ENCODE measurements at regions not wholly inside any gene's neighbourhood (a gene's known extent, or its start where the extent isn't known, plus 50 kb on each side); places are given as distances from the start of the nearest gene placed in this dataset.
"Not testable (repeated sequence)": the region's sequence is repeated elsewhere in the genome, so short reads cannot be mapped to it uniquely, and the experiment has no call there.

DNA sequence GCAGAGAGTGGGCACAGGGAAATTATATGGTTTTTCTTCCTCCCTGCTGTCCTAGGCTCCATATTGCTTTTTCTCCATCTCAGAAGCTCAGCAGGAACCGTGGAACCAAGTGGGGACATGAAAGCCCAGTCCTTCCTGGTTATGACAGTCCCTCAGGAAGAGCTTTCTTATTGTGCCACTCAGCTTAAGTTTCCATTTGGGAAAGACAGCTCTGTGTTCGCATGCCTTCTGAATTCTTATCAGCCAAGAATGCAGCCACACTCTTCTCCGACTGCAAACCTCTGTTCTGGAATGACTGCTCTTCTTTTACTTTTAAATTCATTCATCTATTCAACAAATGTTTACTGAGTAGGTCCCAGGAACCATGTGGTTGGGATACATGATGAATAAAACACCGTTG lies 58.0 kb upstream of the PPARGC1A start:
- TF ChIP-seq, protein P1, sequence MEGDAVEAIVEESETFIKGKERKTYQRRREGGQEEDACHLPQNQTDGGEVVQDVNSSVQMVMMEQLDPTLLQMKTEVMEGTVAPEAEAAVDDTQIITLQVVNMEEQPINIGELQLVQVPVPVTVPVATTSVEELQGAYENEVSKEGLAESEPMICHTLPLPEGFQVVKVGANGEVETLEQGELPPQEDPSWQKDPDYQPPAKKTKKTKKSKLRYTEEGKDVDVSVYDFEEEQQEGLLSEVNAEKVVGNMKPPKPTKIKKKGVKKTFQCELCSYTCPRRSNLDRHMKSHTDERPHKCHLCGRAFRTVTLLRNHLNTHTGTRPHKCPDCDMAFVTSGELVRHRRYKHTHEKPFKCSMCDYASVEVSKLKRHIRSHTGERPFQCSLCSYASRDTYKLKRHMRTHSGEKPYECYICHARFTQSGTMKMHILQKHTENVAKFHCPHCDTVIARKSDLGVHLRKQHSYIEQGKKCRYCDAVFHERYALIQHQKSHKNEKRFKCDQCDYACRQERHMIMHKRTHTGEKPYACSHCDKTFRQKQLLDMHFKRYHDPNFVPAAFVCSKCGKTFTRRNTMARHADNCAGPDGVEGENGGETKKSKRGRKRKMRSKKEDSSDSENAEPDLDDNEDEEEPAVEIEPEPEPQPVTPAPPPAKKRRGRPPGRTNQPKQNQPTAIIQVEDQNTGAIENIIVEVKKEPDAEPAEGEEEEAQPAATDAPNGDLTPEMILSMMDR (IDR thresholded peaks at IDR 0.05) = no peak
- Mint-ChIP-seq H3K27me3 (ENCODE audit: unreplicated experiment) (no peaks in the 10 kb centered on the region), H3K27ac (ENCODE audit: unreplicated experiment) (no peak overlapping the region), H3K36me3 (ENCODE audit: unreplicated experiment) (no peaks in the 10 kb centered on the region), H3K4me3 (ENCODE audit: unreplicated experiment) (no peak overlapping the region), H3K9me3 (ENCODE audit: unreplicated experiment) (no peaks in the 10 kb centered on the region), H3K4me1 (ENCODE audit: unreplicated experiment) (peaks cover 17% of the 10 kb centered on the region)
- no peak for DNase-seq (ENCODE audit: extremely low spot score, unreplicated experiment)

DNA sequence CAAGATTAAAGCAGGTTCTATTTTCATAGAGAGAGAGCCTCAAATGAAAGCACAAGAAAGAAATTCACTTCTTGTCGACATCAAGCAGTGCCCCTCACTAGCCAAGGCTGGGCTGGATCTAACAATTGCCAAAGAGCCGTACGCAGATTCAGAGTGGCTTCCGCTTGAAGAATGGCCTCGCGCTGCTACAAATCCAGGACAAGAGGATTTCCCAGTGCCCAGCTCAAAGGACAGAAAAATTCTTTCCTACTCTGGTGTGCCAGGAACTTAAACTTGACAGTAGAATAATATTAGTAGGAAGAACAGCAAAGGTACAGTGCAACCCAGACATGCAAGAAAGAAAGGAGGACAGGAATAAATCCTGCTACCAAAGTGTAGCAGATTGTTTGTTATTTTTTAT lies 56.5 kb upstream of the PPARGC1A start:
- Mint-ChIP-seq H3K9me3 (ENCODE audit: unreplicated experiment) (no peaks in the 10 kb centered on the region), H3K4me1 (ENCODE audit: unreplicated experiment) (peaks cover 17% of the 10 kb centered on the region), H3K27ac (ENCODE audit: unreplicated experiment) (peak overlapping the region; percentile 33), H3K27me3 (ENCODE audit: unreplicated experiment) (no peaks in the 10 kb centered on the region), H3K36me3 (ENCODE audit: unreplicated experiment) (no peaks in the 10 kb centered on the region), H3K4me3 (ENCODE audit: unreplicated experiment) (no peak overlapping the region)
- TF ChIP-seq, protein P1 (IDR thresholded peaks at IDR 0.05) = no peak
- no peak for DNase-seq (ENCODE audit: extremely low spot score, unreplicated experiment)

DNA sequence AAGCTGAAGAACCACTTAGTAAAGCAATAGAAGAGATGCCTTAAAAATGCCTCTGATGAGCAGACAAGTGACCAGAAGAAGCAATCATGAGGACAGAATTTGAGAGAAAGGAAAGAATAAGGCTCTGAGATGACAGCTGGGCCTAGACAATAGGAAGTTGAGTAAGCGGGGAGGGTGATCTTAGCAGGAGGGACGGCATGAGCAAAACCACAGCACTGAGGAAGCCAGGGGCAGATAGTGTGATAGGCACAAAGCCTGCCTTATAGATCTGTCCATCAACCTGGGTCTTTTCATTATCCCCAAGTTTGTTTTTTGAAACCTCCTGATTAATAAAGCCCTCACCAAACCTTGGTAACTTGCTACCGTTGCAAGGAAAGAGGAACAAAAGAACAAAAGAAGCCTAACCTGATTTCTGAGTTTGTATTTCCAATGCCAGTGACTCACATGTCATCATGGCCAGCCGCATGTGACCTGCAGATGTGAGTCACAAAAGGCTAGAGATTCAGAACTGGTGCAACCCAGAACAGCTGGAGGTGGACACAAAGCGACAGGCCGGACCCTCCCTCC lies 55.7 kb upstream of the PPARGC1A start:
- no peaks in the 10 kb centered on the region for H3K9me3 Mint-ChIP-seq (ENCODE audit: unreplicated experiment)
- no peak overlapping the region for H3K4me3 Mint-ChIP-seq (ENCODE audit: unreplicated experiment)
- no peaks in the 10 kb centered on the region for H3K27me3 Mint-ChIP-seq (ENCODE audit: unreplicated experiment)
- DNase-seq (ENCODE audit: extremely low spot score, unreplicated experiment) = no peak
- TF ChIP-seq, protein P1 (IDR thresholded peaks at IDR 0.05) = no peak
- no peaks in the 10 kb centered on the region for H3K36me3 Mint-ChIP-seq (ENCODE audit: unreplicated experiment)
- H3K27ac Mint-ChIP-seq (ENCODE audit: unreplicated experiment) = peak overlapping the region; percentile 33
- H3K4me1 Mint-ChIP-seq (ENCODE audit: unreplicated experiment) = peaks cover 17% of the 10 kb centered on the region

DNA sequence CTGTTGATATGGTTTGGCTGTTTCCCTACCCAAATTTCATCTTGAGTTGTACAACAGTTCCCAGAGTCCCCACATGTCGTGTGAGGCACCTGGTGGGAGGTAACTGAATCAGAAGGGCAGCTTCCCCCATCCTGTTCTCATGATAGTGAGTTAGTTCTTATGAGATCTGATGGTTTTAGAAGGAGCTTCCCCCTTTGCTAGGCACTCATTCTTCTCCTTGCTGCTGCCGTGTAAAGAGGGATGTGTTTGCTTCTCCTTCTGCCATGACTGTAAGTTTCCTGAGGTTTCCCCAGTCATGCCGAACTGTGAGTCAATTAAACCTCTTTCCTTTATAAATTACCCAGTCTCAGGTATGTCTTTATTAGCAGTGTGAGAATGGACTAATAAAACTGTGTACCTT lies 54.7 kb upstream of the PPARGC1A start:
- not testable (repeated sequence) for DNase-seq (ENCODE audit: extremely low spot score, unreplicated experiment); H3K9me3 Mint-ChIP-seq (ENCODE audit: unreplicated experiment); H3K27ac Mint-ChIP-seq (ENCODE audit: unreplicated experiment); H3K36me3 Mint-ChIP-seq (ENCODE audit: unreplicated experiment); H3K4me3 Mint-ChIP-seq (ENCODE audit: unreplicated experiment); H3K27me3 Mint-ChIP-seq (ENCODE audit: unreplicated experiment)
- H3K4me1 Mint-ChIP-seq (ENCODE audit: unreplicated experiment) = peaks cover 17% of the 10 kb centered on the region

DNA sequence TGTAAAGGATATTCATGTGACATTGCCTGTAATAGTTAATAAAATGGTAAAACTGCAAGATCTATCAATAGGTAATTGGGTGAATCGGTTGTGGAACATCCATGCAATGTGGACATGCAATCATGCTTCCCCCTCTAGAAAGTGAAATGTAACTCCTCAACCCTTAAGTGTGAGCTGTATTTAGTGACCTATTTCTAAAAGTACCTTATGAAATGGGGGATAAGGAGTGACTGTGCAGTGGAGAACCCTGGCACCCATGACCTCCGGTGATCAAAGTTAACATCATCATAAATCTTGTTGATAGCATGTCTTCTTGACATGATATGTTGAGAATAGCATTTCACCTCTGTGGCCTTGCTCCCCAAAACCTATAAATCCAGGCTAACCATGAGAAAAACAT lies 53.6 kb upstream of the PPARGC1A start:
- no peak for DNase-seq (ENCODE audit: extremely low spot score, unreplicated experiment)
- H3K4me3 Mint-ChIP-seq (ENCODE audit: unreplicated experiment) = no peak overlapping the region
- H3K27me3 Mint-ChIP-seq (ENCODE audit: unreplicated experiment) = no peaks in the 10 kb centered on the region
- peaks cover 17% of the 10 kb centered on the region for H3K4me1 Mint-ChIP-seq (ENCODE audit: unreplicated experiment)
- H3K9me3 Mint-ChIP-seq (ENCODE audit: unreplicated experiment) = no peaks in the 10 kb centered on the region
- H3K27ac Mint-ChIP-seq (ENCODE audit: unreplicated experiment) = no peak overlapping the region
- TF ChIP-seq, protein P1 (IDR thresholded peaks at IDR 0.05) = no peak
- H3K36me3 Mint-ChIP-seq (ENCODE audit: unreplicated experiment) = no peaks in the 10 kb centered on the region

DNA sequence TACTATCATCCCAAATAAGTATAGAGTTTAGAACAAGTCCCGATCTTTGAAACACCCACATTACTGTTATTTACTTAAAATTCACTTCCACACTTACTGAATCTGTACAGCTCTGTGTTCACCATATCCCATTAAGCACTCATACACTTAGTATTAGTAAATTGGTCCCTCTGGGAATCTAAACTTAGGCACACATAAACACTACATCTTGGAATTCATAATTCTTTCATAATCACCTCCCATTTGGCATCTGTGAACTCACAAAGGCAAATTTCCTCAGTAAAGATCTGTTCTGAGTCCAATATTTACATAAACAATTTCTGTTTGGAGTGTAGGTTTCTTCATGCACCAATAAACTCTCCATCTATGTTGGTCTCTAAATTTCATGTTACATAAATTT lies 52.6 kb upstream of the PPARGC1A start:
- Mint-ChIP-seq H3K4me1 (ENCODE audit: unreplicated experiment) (peaks cover 21% of the 10 kb centered on the region), H3K36me3 (ENCODE audit: unreplicated experiment) (no peaks in the 10 kb centered on the region), H3K4me3 (ENCODE audit: unreplicated experiment) (no peak overlapping the region), H3K27me3 (ENCODE audit: unreplicated experiment) (no peaks in the 10 kb centered on the region), H3K9me3 (ENCODE audit: unreplicated experiment) (no peaks in the 10 kb centered on the region), H3K27ac (ENCODE audit: unreplicated experiment) (no peak overlapping the region)
- TF ChIP-seq, protein P1 (IDR thresholded peaks at IDR 0.05) = no peak
- no peak for DNase-seq (ENCODE audit: extremely low spot score, unreplicated experiment)

Measured in osteocyte (in vitro differentiated cells).